ENCODE measurements at regions not wholly inside any gene's neighbourhood (a gene's known extent, or its start where the extent isn't known, plus 50 kb on each side); places are given as distances from the start of the nearest gene placed in this dataset.
A peak's percentile ranks its signal among the peaks of the same experiment; 100 is the strongest.
"Not testable (repeated sequence)": the region's sequence is repeated elsewhere in the genome, so short reads cannot be mapped to it uniquely, and the experiment has no call there.

DNA sequence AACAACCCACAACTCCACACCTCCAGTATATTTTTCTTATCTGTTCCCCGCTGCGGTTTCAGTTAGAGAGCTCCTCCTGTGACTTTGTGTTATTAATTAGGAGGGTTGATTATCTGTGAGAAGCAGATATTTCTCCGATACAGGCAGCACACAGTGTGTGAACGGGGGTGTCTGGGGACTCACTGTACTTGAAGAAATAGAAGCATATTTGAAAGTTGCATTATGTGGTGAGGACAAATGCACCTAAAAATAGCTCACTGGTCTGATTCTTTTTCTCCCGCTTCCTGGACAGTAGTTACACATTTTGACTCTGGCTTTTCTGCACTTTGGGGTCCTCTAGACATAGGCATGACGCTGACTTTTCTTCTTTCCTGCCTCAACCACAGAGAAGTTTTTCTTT, 277.7 kb downstream of the VRK1 start:
- DNase-seq (ENCODE audit: low read depth) = no peak

DNA sequence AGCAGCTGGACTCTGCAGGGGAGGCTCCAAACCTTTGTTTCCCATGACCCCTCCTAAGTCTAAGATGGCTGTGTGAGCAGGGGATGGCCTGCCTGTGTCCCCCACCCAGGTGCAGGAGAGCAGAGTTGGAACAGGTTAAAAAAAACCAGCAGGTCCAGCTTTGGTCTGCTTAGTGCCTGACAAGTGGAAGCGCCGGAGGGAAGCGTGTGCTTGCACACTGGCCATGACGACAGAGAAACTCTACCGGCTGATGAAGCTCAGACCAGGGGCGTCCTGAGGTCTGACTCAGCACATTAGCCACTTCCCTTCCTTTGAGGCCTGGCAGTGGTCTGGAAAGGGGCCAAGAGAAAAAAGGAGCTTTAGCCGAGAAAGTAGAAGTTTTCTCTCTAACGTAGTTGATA, 280.1 kb downstream of the VRK1 start:
- no peak for DNase-seq (ENCODE audit: low read depth)

DNA sequence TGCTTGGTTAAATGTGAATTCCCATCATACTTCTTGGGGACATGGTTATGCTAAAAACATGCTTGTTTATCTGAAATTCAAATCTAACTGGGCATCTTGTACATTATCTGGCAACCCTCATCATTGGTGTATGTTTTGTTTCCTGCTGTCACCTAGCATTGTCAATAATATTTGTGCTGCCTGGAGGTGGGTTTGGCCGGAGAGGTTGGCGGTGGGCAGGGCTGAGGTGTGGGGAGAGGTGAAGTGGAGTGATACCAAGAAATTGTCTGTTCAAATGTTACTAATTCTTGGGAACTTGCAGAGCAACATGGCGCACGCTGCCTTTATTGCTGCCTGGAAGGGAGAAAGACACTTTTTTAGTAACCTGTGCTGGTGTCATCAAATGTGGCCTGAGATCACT, 280.5 kb downstream of the VRK1 start:
- DNase-seq (ENCODE audit: low read depth) = no peak

DNA sequence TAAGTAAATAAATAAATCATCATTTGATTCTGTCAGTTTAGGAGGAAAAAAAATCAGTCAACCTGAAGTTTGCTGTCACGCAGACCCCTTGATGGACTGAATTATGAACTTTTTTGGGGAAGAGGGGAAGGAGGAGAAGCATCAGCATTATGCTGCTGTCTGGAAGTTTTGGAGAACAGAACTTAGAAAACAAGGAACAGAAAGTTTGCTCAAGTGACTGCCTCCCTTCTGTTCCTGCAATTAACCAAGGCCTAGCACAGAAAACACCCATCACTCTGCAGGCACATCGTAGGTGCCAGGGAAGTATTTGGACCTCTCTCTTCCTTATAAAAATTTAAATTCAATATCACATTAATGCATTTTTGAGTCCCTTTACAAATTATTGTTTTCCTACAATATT, 283.8 kb downstream of the VRK1 start:
- no peak for DNase-seq (ENCODE audit: low read depth)

DNA sequence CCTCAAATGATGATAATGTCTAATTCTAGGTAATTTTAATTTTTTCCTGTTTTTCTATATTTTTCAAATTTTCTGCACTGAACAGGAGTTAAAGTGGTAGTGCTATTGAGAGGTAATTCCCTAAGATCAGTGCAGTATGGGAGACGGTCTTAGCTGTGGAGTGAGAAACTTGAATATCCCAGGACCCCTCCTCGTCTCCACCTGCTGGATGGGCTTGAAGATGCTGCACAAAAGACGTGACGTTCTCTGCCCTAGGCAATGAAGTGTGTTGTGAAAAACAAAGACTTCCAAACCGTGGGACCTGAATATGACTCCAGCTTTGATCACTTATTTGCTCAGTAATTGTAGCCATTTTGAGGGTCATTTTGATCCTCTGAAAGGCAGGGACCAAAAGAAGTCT, 298.1 kb downstream of the VRK1 start:
- no peak for DNase-seq (ENCODE audit: low read depth)

DNA sequence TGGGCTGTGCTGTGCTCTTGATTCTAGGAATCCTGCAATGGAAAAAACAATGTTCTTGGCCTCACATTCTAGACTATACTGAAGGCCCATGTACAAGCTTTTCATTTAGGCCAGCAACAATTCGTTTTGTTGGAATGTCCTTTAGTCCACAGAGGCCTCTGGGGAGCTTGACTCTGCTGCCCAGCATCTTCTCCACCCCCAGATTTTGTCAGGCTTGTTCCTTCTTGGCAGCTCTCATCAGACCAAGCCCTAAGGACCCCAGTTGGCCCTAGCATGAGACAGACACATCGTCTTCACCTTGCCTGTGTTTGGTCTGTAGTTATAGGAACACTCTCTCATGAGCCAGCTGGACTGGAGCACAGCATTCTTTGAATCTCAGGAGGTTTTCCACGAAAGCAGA, 300.1 kb downstream of the VRK1 start:
- no peak for DNase-seq (ENCODE audit: low read depth)

DNA sequence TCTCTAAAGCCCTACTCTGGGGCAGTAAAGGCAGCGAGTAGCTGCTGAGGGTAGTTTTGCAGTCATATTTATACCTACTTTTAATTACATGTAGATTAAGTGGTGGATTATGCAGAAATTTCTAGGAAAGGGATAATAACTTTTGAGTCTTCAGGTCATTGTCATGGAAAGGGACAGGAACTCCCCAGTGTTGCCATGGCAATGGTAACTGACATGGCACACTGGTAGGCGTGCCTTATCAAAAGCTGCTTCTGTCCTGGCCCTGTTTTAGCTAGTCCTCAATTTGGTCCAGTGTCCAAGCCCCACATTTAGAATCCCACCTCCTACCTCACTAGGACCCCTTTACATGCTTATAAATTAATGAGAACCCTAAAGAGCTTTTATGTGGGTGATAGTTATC, 303.1 kb downstream of the VRK1 start:
- DNase-seq (ENCODE audit: low read depth) = no peak

DNA sequence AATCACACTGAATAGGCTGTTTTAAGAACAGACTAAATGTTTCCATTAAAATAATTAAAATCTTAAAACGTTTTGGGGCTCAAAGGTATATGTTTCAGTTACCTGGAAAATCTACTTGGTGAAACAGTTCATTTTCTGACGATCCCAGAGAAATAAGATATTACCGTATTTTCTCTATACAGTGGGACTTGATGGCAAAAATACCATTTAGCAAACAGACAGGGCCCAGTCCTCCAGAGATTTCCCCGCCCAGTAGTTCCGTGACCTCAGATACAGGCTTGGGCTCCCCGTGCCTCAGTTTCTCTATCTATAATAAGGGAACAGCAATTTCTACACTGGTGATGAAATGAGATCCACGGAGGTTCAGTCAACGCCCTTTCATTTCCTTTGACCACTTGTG, 304.4 kb downstream of the VRK1 start:
- DNase-seq (ENCODE audit: low read depth) = no peak

DNA sequence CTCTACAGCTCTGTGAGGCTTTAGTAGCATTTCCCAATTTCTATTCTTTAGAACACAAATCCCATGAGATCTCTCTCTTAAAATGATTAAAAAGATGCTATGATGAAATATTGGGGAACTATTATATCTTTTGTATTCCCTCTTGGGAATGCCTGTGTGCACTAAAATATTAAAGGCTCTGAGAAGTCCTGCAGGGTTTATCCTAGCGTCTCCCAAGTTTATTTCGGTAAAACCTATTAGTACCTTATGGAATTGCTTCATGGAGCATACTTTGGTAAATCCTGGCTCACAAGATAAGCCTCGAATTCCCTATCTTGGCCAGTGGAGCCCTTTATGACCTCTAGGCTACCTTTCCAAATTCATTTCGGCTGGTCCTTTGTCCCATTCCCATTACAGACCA, 306.8 kb downstream of the VRK1 start:
- no peak for DNase-seq (ENCODE audit: low read depth)

DNA sequence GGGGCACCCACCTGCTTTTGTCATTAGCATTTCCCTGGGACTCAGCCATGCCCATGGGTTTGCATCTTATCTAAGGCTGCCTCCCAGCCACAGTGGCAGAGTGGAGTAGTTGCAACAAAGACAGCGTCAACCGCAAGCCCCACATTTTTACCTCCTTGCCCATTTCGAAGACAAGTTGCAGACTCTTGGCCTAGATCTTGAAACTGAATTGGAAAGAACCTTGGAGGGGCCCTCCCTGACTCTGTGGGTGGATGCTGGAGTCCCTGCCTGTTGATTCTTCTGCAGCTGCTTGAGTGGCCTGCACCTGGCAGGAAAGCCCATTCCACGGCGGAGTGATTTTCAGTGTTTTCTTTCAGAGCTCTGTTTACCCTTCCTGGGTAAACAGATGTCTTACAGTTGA, 309.0 kb downstream of the VRK1 start:
- DNase-seq (ENCODE audit: low read depth) = no peak

DNA sequence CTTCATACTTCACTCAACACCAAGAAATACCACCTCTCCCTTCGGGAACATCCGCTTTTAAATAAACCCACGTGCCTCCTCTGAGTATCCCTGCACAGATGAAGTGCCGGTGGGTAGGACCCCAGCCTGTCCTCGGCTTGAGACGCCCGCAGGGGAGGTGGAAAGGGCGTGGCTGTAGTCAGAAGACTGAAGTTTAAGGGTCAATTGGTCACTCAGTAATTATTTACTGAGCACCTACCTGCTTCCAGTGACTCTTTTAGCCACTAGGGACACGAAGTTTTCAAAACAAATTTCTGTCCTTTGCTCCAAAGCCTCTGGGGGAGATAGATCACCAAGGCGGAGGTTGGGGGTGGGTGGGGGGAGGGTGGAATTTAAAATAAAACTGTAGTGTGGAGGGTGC, 309.4 kb downstream of the VRK1 start:
- DNase-seq (ENCODE audit: low read depth) = no peak

DNA sequence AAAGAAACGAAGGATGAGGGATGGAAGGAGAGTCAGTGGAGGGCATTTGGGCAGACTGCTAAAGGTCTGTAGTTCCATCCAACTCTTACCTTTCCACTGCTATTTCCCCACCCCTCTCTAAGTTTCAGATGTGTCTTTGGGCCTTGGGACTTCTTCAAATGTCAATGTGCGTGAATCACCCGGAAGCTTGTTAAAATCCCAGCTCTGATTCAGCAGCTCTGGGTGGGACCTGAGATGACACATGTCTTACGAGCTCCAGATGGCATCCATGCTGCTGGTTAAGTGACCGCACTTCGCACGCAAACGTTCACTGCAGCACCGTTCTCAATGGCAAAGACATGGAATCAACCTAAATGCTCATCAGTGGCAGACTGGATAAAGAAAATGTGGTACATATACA, 309.9 kb downstream of the VRK1 start:
- DNase-seq (ENCODE audit: low read depth) = no peak

DNA sequence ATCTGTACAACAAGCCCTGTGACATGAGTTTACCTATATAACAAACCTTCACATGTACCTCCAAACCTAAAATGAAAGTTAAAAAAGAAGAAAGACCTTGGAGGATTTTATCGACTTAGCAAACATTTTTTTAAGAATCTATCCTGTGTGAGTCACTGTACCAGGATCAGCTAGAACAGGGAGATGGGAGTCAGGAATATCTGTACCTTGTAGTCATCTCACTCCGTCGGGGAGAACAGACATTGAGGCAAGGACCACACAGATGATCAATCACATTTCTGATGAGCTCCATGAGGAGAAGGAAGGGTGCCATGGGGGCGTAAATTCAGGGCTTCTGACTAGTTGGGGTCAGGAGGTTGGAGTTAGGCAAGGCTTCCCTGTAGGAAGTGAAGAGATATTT, 310.6 kb downstream of the VRK1 start:
- DNase-seq (ENCODE audit: low read depth) = no peak

DNA sequence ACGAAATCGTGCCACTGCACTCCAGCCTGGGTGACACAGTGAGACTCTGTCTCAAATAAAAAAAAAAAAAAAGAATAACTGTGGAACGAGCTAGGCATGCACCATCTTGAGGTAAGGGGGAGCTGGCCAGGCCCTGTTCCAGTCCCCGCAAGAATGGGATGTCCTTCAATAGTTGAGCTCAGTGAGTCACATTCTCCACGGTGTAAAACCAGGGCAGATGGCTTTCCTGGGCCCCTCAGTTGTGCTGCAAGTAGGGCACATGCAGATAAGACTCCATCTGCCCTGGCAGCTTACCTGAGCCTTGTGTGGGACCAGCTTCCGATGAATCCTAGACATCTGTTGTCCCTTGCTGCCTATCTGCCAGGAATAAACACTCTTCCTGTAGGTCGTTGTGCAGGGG, 312.1 kb downstream of the VRK1 start:
- DNase-seq (ENCODE audit: low read depth) = no peak

DNA sequence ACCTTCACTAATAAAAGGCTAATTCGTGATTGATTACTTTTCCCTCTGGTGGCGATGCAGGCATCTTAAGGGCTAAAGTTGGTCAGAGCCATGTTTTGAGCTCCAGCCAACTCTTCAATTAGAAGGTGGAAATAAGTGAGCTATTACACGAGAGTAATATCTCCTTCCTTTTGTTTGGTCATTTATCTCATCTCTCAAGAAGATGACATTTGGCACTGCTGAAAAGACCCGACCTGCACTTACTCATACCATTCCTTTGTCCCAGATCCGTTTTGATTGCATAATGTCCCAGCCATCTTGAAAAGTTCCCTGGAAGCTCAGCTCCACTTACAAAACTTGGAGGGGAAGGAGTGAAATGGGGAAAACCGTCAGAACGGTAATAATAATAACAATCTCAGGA, 316.2 kb downstream of the VRK1 start:
- no peak for DNase-seq (ENCODE audit: low read depth)

DNA sequence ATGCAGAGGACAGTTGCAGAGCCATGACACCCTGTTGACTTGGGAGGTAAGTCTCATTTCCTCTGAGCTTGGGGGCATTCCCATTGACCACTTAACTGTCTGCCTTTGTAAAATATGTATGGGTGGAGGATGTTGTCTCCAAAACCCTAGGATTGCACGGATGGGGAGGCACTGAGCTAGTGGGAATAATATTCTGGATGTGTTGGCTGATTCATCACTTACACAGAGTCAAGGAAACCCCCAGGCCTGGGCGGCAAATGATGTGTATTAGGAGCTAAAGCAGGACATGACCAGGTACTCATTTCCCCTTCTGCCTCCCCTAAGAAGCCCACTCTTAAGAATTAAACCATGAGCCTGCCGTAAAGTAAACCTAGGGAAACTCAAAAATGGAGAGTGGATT, 319.4 kb downstream of the VRK1 start:
- DNase-seq (ENCODE audit: low read depth) = no peak

DNA sequence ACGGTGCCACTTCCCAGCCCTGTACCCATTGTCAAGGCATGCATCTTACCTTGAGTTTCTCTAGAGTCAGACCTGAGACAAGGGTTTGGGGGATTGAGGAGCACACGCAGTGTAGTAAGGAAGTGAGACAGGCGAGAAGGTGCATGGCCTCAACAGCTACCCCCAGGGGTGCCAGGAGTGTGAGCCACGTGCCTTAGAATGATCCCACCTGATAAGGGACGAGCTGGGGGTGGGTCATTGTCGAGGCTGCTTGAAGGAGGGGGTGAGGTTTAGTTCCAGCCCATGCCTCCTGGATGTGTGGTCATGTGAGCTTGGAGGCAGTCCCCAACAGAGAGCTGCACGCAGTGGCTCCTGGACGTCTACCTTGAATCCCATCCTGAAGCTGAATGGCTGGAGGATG, 320.5 kb downstream of the VRK1 start:
- DNase-seq (ENCODE audit: low read depth) = no peak

DNA sequence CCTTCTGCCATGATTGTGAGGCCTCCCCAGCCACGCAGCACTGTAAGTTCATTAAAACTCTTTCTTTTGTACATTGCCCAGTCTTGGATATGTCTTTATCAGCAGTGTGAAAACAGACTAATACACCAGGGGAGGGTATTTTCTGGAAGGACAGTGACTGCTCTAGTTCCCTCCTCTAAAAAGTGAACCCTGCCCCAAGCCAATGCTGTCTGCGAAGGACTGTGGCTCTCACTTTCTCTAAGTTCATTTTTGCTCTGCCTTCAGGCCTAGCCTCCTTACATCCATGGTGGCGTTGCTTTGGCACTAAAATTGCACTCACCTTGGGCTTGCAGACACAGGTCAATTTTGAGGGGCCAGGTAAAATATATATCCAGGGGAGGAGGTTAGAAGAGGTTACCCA, 323.0 kb downstream of the VRK1 start:
- no peak for DNase-seq (ENCODE audit: low read depth)

DNA sequence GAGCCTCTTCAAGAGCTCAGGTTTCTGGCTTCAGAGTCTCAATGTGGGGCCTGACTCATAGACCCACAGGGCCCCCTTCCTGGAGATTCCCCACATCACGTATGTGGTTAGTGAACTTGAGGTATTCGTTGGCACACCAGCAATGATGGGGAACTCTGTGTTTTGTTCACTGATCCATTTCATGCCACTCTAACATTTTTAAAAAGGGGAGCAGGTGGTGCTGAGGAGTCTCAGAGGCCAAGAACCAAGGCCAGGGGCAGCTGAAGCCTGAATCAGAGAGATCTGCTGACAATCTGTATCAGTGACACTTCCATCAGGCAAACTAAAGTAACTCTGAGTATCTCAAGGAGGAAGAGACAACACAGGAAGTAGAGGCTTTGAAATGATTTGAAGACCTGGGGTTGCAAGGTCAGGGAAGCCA, 323.4 kb downstream of the VRK1 start:
- DNase-seq (ENCODE audit: low read depth) = peak; percentile 12

DNA sequence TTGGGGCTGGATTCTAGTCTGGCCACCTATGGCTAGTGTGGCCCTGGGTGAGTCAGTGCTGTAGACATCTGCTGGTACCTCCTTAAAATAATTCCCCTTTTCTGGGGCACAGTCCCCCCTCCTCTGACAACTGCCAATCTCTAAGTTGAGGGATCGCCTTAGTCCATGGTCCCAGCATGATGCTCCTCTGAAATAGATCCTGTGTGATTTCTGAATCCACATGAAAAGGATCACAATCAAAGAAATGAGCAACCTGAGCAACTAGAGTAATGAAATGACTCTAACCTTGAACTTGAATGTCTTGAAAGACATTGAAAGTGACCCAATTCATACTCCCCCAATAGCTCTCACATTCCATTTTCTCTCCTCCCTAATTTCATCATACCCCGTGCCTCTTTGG, 332.5 kb downstream of the VRK1 start:
- DNase-seq (ENCODE audit: low read depth) = no peak

DNA sequence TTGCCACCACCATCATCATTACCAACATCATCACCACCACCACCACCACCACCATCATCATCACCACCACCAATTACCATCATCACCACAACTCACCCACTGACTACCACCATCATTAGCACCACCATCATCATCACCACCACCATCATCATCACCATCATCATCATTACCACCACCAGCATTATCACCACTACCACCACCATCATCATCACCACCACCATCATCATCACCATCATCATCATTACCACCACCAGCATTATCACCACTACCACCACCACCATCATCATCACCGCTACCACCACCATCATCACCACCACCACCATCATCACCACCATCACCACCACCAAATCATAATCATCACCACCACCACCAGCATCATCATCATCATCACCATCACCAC, 338.7 kb downstream of the VRK1 start:
- not testable (repeated sequence) for DNase-seq (ENCODE audit: low read depth)

DNA sequence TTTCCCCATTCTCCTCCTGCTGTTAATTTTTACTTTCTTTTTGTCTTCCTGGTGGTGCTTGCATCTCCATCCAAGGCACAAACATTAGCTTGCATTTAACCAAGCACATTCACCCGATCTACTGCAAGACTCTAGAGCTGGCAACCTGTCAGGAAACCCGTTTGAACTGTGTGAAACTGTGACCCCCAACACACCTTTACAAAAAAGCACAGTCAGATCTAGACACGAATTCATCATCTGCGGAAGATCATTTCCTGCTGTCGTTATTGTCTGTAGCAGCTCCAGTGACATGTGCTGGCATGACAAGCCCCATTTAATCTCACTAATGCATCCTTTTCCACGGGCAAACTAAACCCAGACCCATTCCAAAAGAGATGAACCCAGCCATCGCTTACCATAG, 340.5 kb downstream of the VRK1 start:
- no peak for DNase-seq (ENCODE audit: low read depth)

DNA sequence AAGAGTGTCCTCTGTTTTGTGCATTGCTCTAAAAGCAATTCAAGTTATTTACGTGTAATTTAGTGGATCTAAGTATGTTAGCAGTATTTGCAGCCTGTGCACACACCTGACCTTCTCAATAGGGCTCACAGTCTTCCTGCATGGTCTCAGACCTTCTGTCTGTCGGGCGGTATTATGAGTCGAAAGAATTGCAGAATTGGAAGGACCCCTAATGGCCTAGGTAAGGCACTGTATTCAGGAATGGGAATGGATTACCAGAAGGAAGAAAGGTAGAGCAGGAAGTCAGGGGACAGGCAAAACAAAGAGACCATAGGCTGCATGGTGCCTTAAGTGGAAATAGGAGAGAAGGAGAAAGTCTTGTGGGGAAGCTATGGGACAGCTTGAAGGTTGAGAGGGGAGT, 341.6 kb downstream of the VRK1 start:
- DNase-seq (ENCODE audit: low read depth) = no peak

DNA sequence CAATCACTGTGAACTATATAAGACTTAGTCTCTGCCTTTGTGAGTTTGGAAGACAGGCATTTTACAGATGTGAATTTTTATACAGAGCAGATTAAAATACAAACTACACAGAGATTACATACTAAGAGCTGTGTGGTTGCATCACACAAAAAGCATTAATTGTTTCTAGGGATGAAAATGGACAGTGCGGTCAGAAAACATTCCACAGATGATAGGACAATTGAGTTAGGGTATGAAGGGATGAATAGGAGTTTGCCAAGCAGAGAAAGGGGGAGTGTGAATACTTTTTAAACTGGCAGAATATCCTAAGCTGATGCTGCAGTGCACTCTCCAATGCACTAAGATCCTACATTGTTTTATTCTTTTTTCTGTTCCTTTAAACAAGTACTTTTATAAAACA, 345.8 kb downstream of the VRK1 start:
- DNase-seq (ENCODE audit: low read depth) = no peak

DNA sequence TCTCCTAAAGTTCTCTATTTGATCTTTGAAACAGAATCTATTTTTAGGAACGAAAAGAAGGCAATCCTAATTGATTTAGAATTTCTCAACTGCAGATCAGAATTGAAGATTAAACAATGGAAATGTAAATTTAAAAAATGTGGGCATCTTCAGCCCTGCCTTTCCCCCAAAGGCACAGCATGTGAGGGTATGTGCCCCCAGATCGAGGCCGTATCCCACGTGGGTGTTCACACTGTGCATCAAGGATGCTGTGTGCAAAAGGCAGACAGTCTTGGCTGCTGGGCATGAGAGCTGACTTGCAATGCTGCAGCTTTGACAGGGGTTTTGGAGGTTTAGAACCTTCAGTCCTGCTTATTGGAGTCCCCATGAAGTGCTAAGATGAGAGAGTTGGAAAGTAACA, 346.3 kb downstream of the VRK1 start:
- DNase-seq (ENCODE audit: low read depth) = no peak

All from T-helper 22 cell (primary cell).